Fibroblast of mammary gland (primary cell): ENCODE measurements at regions not wholly inside any gene's neighbourhood (a gene's known extent, or its start where the extent isn't known, plus 50 kb on each side); places are given as distances from the start of the nearest gene placed in this dataset.
"Not testable (repeated sequence)": the region's sequence is repeated elsewhere in the genome, so short reads cannot be mapped to it uniquely, and the experiment has no call there.

ENCODE experiments used
- DNase-seq: peaks from one replicate; pipeline ENCODE4 v3.0.0-alpha.2; 2010; ENCODE audit warnings: low read depth
- H3K4me3 ChIP-seq: 2 replicates; pipeline ENCODE4 v1.5.1; 2011; ENCODE audit warnings: low read depth, mild to moderate bottlenecking, low read length, moderate library complexity; ENCODE audit not compliant: control insufficient read depth
- CTCF ChIP-seq: conservative IDR thresholded peaks from 2 replicates; pipeline ENCODE4 v1.5.1; 2011; ENCODE audit warnings: low read depth, low read length, inconsistent platforms; ENCODE audit not compliant: control insufficient read depth, insufficient read depth

DNA sequence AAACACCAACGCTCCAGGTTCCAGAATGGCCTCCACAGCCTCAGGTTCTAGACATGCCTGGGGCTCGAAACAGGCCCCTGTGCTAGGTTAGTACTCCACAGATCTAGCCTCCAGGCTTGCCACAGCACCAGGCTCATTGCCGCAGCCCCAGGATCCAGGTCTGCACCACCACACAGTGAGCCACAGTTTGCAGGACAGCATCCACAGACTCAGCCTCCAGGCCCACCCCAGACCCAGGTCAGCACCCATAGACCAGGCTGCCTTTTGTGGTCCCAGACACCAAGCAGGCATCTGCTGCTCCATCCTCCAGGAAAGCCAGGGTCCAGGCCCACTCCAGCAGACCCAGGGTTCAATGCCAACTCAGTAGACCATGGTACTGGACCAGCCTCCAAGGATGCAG, 132.3 kb upstream of the VSTM2A start:
- DNase-seq, result no peak
- no peak for TF ChIP-seq CTCF
- no peak overlapping the region for H3K4me3 ChIP-seq

GRCh38 chr7:54416678-54417077, 125.5 kb upstream of the VSTM2A start:
- no peak for TF ChIP-seq CTCF
- no peak for DNase-seq
- H3K4me3 ChIP-seq, result no peak overlapping the region

GRCh38 chr7:54419209-54419608, 123.0 kb upstream of the VSTM2A start:
- DNase-seq, result no peak
- TF ChIP-seq CTCF, result no peak

GRCh38 chr7:54426406-54426805, 115.8 kb upstream of the VSTM2A start:
- DNase-seq, result no peak
- no peak overlapping the region for H3K4me3 ChIP-seq
- no peak for TF ChIP-seq CTCF

More at GRCh38 chr7:54419209-54419608, 123.0 kb upstream of the VSTM2A start:
- no peak overlapping the region for H3K4me3 ChIP-seq

GRCh38 chr7:54429111-54429510, 113.1 kb upstream of the VSTM2A start:
- TF ChIP-seq CTCF, result no peak
- DNase-seq, result no peak
- H3K4me3 ChIP-seq, result no peak overlapping the region

- DNase-seq, result no peak
- no peak overlapping the region for H3K4me3 ChIP-seq
- TF ChIP-seq CTCF, result no peak
Measured at GRCh38 chr7:54439391-54439790, 102.8 kb upstream of the VSTM2A start.

- DNase-seq, H3K4me3 ChIP-seq: not testable (repeated sequence)
Measured at GRCh38 chr7:54444046-54444686, 98.0 kb upstream of the VSTM2A start.

- H3K4me3 ChIP-seq, DNase-seq: not testable (repeated sequence)
Measured at GRCh38 chr7:54453168-54453567, 89.0 kb upstream of the VSTM2A start.

DNA sequence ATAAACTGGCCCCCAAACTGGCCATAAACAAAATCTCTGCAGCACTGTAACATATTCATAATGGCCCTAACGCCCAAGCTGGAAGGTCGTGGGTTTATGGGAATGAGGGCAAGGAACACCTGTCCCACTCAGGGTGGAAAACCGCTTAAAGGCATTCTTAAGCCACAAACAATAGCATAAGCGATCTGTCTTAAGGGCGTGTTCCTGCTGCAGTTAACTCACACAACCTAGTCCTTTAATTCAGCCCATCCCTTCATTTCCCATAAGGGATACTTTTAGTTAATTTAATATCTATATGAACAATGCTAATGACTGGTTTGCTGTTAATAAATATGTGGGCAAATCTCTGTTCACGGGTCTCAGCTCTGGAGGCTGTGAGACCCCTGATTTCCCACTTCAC, 87.5 kb upstream of the VSTM2A start:
- DNase-seq, H3K4me3 ChIP-seq: not testable (repeated sequence)
